GM12878 (cell line): ENCODE measurements at regions not wholly inside any gene's neighbourhood (a gene's known extent, or its start where the extent isn't known, plus 50 kb on each side); places are given as distances from the start of the nearest gene placed in this dataset.

Source experiments
- CBX3 ChIP-seq: fragments of 200-600 bp; sonication (generic); IDR thresholded peaks from 2 replicates; pipeline ENCODE4 v1.6.1; 2016; ENCODE audit warnings: low read depth, borderline replicate concordance
- CEBPB ChIP-seq, 2 experiments: fragments of 150-350 bp in 1 of 2; IDR thresholded peaks; 2 replicates each; pipeline ENCODE4 v1.6.1; 2012 to 2014; ENCODE audit warnings: low read depth in 2 of 2, low read length in 2 of 2, borderline replicate concordance in 1 of 2, inconsistent platforms in 1 of 2
- CHD2 ChIP-seq: IDR thresholded peaks from 2 replicates; pipeline ENCODE4 v1.6.1; 2011; ENCODE audit warnings: low read depth, low read length, improper control_type of control experiment, borderline replicate concordance
- NRF1 ChIP-seq: conservative IDR thresholded peaks from 2 replicates; pipeline ENCODE4 v1.6.1; 2011; ENCODE audit warnings: mild to moderate bottlenecking, low read depth, low read length, improper control_type of control experiment
- POLR2A ChIP-seq: IDR thresholded peaks from 2 replicates; pipeline ENCODE4 v1.6.1; 2011; ENCODE audit warnings: low read depth, mild to moderate bottlenecking, low read length
- POLR2AphosphoS5 ChIP-seq: IDR thresholded peaks from 2 replicates; pipeline ENCODE4 v1.6.1; 2011; ENCODE audit warnings: mild to moderate bottlenecking, low read length, inconsistent platforms
- RAD21 ChIP-seq: IDR thresholded peaks from 2 replicates; pipeline ENCODE4 v1.6.1; 2011; ENCODE audit warnings: mild to moderate bottlenecking, low read depth, low read length, moderate library complexity; ENCODE audit not compliant: insufficient read depth
- SMAD1 ChIP-seq: fragments of 450-650 bp; IDR thresholded peaks from 2 replicates; pipeline ENCODE4 v1.6.1; 2018; ENCODE audit warnings: mild to moderate bottlenecking, low read depth; ENCODE audit not compliant: partially characterized antibody
- TF ChIP-seq, protein P1 (sequence below), 3 experiments: IDR thresholded peaks in 2 of 3; conservative IDR thresholded peaks in 1 of 3; 2 replicates each; pipeline ENCODE4 v1.5.1; 2011; ENCODE audit warnings: low read depth in 3 of 3, low read length in 3 of 3, mild to moderate bottlenecking in 3 of 3, control low read depth in 2 of 3, moderate library complexity in 2 of 3, inconsistent platforms in 1 of 3, mixed read lengths in 1 of 3; ENCODE audit not compliant: control insufficient read depth in 2 of 3, insufficient read depth in 1 of 3; ENCODE audit errors: extremely low read depth in 1 of 3

DNA sequence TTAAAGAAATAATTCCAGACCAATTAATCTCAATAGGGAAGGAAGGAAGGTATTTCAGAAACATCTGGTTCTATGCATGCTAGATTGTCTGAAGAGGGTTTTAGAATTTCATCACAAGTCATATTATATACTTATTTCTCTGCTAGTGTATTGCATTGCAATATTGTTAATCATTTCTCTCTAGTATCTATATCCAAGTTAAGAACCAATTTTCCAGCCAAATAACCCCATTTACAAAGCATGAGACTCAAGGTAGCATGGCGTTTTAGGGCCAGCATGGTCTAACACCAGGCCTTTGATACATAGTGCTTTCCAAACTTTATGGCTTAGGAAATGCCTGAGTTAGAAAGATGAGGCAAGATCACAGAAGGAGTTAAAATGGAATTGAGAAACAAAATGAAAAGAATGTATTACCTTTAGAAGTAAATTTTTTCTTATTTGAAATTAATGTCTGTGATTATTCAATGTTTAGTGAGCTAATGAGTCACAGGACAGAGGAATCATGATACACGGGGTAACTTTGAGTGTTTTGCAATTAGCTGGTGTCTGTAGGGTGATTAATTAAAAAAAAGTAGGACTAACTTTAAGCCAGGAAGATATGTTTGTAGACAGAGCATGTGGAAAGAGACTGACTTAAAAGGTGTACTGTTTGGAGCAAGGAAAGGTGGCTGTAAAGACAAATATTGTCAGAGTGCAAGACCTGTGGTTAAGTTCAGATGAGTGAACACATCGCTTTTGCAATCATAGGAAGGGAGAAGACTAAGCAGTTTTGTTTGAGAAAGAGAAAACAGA lies 1006.2 kb upstream of the CITED2 start:
- TF ChIP-seq CEBPB (IDR thresholded peaks at IDR 0.05; ENCODE audit: borderline replicate concordance in 1 of 2, low read depth in 2 of 2, low read length in 2 of 2) (no peak), CHD2 (no peak), CBX3 (no peak), SMAD1 (no peak), POLR2A (no peak), RAD21 (no peak), POLR2AphosphoS5 (no peak), NRF1 (no peak)
- TF ChIP-seq, protein P1, sequence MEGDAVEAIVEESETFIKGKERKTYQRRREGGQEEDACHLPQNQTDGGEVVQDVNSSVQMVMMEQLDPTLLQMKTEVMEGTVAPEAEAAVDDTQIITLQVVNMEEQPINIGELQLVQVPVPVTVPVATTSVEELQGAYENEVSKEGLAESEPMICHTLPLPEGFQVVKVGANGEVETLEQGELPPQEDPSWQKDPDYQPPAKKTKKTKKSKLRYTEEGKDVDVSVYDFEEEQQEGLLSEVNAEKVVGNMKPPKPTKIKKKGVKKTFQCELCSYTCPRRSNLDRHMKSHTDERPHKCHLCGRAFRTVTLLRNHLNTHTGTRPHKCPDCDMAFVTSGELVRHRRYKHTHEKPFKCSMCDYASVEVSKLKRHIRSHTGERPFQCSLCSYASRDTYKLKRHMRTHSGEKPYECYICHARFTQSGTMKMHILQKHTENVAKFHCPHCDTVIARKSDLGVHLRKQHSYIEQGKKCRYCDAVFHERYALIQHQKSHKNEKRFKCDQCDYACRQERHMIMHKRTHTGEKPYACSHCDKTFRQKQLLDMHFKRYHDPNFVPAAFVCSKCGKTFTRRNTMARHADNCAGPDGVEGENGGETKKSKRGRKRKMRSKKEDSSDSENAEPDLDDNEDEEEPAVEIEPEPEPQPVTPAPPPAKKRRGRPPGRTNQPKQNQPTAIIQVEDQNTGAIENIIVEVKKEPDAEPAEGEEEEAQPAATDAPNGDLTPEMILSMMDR (IDR thresholded peaks at IDR 0.05 in 2 of 3, conservative IDR thresholded peaks at IDR 0.05 in 1 of 3; ENCODE audit: control insufficient read depth in 2 of 3, extremely low read depth in 1 of 3, insufficient read depth in 1 of 3, low read depth in 3 of 3, low read length in 3 of 3), result no peak
